ENCODE measurements at regions not wholly inside any gene's neighbourhood (a gene's known extent, or its start where the extent isn't known, plus 50 kb on each side); places are given as distances from the start of the nearest gene placed in this dataset.

DNA sequence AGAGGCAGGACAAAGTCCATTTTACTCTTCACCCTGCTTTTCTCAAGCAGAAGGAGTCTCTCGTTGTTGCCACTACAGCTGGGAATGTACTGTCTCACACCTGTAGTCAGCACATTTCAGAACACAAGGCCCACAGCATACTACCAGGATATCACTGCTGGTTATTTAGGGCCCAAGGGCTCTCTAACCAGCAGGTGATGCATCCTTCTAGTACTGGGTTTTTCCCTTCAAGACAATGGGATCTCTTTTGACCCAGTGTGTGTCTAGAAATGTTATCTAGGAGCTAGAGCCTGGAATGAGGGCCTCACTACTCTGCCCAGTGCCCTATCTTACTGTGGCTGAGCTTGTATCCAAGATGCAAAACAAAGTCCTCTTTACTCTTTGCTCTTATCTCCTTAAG is 235.1 kb upstream of the PRR16 start:
- DNase-seq (ENCODE audit: low read depth): no peak

GRCh38 chr5:120231563-120231962 is 232.5 kb upstream of the PRR16 start:
- no peak for DNase-seq (ENCODE audit: low read depth)

DNA sequence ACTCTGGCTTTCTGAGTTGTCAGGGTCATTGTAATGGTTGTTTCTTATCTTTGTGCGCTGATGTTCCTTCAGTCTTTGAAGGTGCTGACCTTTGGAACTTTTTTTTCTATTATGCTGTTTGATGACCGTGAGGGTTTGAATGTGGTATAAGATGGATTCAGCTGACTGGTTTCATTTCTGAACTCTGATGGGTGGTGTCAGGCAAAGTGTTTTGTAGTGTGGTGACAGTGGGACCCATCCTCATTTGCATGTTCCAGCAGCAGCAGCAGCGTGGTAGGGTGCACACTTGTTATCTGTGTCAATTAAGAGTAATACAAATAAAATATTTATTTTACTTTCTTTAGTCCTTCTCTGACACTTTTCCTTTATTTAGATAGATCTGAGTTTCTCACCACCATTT is 227.7 kb upstream of the PRR16 start:
- DNase-seq (ENCODE audit: low read depth): no peak

DNA sequence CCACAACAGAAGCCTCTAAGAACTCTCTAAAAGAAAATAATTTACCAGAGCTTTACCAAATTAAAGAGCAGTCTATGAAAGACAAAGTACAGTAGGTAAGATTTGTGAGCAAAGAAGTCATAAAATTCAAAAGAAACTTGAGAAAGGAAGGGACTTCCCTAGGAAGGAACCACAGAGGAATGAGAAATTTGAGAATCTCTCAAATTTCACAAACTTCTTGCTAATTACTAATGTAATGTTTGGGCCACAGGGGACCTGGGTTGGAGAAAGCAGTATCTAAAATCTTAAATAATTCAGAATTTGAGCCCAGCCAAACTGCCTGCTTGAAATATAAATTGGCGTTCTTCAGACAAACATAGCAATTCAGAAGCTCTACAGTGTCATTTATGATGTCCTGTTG is 225.0 kb upstream of the PRR16 start:
- no peak for DNase-seq (ENCODE audit: low read depth)

DNA sequence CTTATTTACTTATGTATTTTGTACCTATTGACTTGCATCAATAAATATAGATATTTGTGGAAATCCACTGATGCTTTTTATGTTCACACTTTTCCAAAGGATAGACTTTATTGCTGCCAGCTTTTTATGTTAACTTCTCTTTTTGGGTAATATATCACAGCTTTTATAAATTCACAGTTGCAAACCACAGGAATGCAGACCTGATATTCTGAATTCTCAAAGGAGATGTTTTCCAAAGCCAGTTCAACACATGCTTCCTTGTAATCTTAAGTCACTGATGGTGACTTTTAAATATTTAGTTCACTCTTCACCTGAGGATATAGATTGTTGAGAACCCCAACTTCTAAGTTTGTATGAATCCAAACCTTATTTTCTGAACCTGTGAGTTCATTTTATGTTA is 223.4 kb upstream of the PRR16 start:
- no peak for DNase-seq (ENCODE audit: low read depth)

GRCh38 chr5:120241400-120241799 is 222.7 kb upstream of the PRR16 start:
- no peak for DNase-seq (ENCODE audit: low read depth)

DNA sequence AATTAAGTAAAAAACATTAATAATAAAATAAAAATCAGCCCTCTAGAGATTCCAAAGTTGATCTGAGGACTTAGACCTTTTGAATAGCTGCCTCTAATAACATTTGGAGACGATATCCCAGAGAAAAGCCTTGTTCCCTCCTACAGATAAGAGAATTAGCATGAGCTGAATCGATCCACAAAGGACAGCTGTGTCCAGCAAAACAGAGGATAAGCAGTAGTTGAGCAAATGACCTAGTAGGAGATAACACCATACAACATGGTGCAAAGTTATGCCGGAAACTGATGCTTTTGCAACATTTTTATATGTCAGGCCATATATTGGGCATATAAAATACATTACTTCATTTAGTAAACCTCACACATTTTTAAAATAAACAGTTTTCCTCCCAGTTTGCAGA is 212.2 kb upstream of the PRR16 start:
- DNase-seq (ENCODE audit: low read depth): no peak

- DNase-seq (ENCODE audit: low read depth): no peak
These were observed 211.3 kb upstream of the PRR16 start for GRCh38 chr5:120252839-120253238.

DNA sequence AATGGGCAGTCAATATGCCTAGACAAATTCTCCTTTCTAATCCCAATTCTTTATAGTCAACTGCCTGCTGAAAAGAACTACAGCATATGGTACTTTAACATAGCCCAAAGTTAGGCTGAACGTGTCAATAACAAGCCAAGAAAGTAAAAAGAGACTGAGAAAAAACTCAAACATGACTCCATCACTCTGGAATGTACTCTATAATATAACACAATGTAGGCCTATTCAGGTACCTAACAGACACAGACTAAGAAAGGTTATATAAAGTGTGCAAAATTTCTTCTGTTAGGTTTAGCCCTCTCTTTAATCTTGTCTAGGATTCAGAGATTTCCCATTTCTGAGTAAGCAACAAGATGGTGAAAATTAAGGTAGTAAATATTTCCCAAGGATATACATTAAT is 209.7 kb upstream of the PRR16 start:
- DNase-seq (ENCODE audit: low read depth): no peak

GRCh38 chr5:120255214-120255613 is 208.9 kb upstream of the PRR16 start:
- DNase-seq (ENCODE audit: low read depth): no peak

GRCh38 chr5:120256376-120256775 is 207.7 kb upstream of the PRR16 start:
- no peak for DNase-seq (ENCODE audit: low read depth)

DNA sequence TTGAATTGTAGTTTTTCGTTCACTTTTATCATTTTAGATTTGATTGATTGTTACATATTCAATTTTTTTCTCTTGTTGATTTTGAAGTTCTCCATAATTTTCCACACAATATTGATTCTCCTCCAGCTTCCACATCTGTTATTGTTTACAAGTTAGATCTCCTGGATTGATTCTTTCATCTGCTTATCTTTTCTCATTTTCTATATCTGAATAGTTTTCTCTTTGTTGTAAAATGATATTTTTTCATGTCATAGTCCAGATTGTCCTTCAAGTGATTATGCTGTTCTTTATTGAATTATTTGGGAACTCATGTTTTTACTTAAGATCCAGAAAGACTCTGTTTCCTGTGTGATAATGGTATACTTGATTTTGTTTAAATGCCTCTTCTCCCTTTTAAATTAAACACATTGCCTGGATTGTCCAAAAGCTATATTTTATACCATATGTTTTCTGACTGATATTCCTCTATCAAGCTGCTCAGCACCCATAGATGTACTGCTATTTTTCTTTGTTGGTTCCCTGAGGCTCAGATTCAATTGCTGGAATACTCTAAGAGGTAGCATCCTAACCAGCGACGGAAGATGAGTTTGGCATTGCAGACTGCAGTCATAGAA is 206.6 kb upstream of the PRR16 start:
- DNase-seq (ENCODE audit: low read depth): no peak

DNA sequence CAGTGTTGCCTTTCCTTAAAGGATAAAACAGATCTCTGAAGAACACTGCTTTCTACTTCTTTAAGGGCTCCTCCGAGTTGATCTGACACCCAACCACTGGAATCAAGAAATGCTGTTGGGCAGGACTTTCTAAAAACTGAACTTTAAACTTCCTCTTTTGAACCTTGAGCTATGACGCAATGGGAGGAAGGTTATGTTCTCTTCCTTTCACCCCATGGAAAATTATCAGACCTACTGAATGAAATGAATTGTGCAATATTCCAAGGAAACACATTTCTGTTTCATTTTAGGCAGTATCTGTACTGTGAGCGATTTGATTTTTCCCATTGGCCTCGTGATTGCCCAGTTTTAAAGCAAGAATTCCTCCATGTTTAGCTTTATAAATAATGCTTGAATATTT is 206.0 kb upstream of the PRR16 start:
- DNase-seq (ENCODE audit: low read depth): peak; percentile 19

GRCh38 chr5:120260651-120261050 is 203.4 kb upstream of the PRR16 start:
- DNase-seq (ENCODE audit: low read depth): no peak

GRCh38 chr5:120270498-120270897 is 193.6 kb upstream of the PRR16 start:
- DNase-seq (ENCODE audit: low read depth): no peak

DNA sequence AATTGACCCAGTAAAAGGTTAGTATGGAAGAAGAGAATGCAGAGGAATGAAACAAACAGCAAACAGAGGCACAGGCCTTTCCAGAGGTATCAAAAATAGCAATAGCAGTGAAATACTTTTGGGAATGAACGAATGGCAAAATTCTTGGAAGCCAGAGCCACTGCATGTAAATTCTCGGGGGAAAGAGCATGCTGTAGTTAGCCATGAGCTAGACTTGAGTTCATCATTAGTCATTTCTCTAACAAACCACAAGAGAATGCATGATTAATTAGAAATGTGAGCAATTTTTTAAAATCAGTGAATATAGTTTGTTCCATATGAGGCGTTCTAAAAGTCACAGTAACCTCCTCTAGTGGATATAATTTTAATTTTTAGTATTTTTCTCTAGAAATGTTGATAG is 170.3 kb upstream of the PRR16 start:
- DNase-seq (ENCODE audit: low read depth): no peak

- DNase-seq (ENCODE audit: low read depth): no peak
These were observed 166.5 kb upstream of the PRR16 start for GRCh38 chr5:120297616-120298015.

DNA sequence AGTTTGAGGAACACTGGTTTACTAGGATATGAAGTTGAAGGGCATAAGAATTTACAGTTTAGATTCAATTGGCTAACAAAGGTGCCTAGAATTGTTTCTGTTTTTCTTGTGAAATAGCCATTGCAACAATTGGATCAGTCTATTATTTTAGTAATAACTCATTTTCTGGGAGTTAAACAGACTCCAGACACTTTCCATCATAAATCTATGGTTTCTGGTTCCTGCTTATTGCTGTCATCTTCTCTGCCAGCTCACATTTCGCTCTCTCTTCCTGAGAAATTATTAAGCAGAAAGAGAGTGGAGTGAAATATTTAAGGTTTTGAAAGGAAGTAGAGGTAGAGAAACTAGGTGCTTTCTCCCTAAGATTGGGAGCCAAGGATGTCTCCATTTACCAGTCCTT is 165.1 kb upstream of the PRR16 start:
- no peak for DNase-seq (ENCODE audit: low read depth)

DNA sequence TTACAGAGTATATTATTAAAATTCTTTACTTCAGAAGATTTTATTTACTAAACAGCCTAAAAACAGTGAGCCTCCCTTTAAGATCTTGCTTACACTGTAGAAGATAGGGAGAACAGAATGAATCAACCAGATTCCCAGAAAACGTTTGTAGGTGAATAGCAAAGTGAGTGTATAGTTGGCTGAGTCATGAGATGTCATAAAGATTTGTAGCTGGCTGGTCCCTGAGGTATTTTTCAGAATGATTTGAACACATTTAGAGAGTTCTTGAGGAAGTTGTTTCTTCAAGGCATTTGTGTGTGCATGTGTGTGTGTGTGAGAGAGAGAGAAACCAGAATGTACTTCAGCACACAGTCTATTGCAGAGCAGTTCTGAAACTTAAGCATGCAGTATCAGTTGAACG is 159.4 kb upstream of the PRR16 start:
- no peak for DNase-seq (ENCODE audit: low read depth)

DNA sequence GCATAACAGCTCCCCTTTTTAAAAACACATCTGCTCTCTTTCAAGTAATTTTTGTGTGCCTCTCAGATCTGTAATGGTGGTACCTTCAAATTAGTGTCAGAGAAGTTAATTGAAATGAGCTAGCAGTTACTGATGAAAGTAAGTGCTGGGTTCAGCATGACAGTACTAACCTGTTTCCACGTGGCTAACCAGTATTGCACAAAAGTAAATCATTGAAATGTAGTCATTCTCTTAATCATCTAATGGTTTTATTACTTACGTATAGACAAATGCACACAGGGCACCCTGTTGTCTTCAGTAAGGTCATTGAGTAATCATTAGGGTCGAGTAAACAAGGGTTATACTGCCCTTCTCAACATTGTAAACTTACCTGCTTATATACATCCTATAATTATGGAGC is 157.8 kb upstream of the PRR16 start:
- no peak for DNase-seq (ENCODE audit: low read depth)

GRCh38 chr5:120314191-120314590 is 149.9 kb upstream of the PRR16 start:
- no peak for DNase-seq (ENCODE audit: low read depth)

DNA sequence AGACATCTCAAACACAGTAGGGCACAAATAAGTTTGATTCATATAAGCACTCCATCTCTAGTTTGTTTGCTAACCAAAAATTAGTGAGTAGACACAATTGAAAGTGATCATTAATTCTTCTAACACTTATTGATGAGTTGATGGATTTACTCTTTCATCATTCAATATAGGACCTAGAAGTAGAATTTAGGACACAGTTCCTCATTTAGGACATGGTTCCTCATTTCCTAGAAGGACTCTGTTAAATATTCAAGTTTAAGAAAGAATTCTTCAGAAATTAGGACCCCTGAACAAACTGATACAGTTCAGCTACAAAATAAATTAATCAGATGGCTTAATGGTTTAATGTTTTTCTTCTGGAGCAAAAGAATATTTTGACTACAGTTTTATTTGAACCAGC is 143.5 kb upstream of the PRR16 start:
- no peak for DNase-seq (ENCODE audit: low read depth)

- no peak for DNase-seq (ENCODE audit: low read depth)
These were observed 137.4 kb upstream of the PRR16 start for GRCh38 chr5:120326651-120327050.

GRCh38 chr5:120327180-120327579 is 136.9 kb upstream of the PRR16 start:
- DNase-seq (ENCODE audit: low read depth): no peak

DNA sequence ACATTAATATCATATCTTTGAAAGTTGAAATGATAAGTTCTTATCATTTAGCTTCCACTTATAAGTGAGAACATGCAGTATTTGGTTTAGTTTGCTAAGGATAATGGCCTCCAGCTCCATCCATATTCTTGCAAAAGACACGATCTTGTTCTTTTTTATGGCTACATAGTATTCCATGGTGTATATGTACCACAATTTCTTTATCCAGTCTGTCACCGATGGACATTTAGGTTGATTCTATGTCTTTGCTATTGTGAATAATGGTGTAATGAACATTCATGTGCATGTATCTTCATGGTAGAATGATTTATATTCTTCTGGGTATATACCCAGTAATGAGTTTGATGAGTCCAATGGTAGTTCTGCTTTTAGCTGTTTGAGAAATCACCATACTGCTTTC is 135.0 kb upstream of the PRR16 start:
- DNase-seq (ENCODE audit: low read depth): no peak

All from forelimb muscle (tissue), 1 donor.